Colonic mucosa (tissue), 4 donors: ENCODE measurements at regions not wholly inside any gene's neighbourhood (a gene's known extent, or its start where the extent isn't known, plus 50 kb on each side); places are given as distances from the start of the nearest gene placed in this dataset.

Experiments
- DNase-seq: peaks from one replicate; pipeline ENCODE4 v3.0.0-alpha.2; 2020
- H3K27ac ChIP-seq: fragments of 200-600 bp; one replicate; pipeline ENCODE4 v1.8.0; 2021
- H3K27me3 ChIP-seq: fragments of 200-600 bp; one replicate; pipeline ENCODE4 v1.8.0; 2021
- H3K36me3 ChIP-seq: fragments of 200-600 bp; one replicate; pipeline ENCODE4 v1.8.0; 2021
- H3K4me1 ChIP-seq: fragments of 200-600 bp; one replicate; pipeline ENCODE4 v1.8.0; 2021; ENCODE audit warnings: mild to moderate bottlenecking
- H3K4me3 ChIP-seq: fragments of 200-600 bp; one replicate; pipeline ENCODE4 v1.8.0; 2021
- H3K9ac ChIP-seq, 2 donors: one replicate each; pipeline ENCODE4 v1.7.0; 2013; ENCODE audit warnings: control low read depth in 2 of 2, low read depth in 2 of 2, low read length in 2 of 2
- H3K9me3 ChIP-seq: fragments of 200-600 bp; one replicate; pipeline ENCODE4 v1.8.0; 2021
- intact Hi-C: fragments of 100-400 bp; cut with DNase I; formaldehyde crosslinking; loops from one replicate; pipeline ENCODE4 v1.14.1; 2022
- TF ChIP-seq, protein P1 (sequence below): fragments of 200-600 bp; IDR thresholded peaks from one replicate; pipeline ENCODE4 v1.8.0; 2022; ENCODE audit warnings: antibody characterized with exemption, mild to moderate bottlenecking
- donor health status: healthy.
- donor health status: DM: no; HTN: no; CAD: no.
- donor health status: DM: no; HTN: no; CAD: no.

DNA sequence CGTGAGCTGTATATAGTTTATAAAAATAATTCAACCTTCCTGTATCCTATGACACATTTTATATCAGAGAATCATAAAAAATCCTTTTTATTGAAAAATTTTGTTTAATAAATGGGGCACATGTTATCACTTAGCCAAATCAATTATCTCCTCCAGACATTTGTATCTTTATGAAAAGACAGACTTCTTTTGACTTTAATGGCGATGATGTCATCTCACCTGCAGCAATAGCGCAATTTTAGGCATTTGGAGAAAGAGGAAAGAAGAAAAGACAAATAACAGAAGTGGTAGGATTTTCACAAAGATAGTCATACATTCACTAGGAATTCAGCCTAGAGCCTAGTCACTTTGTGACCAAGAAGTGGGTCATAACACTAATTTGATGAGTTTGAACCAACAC, 444.5 kb downstream of the PREX1 start:
- Histone ChIP-seq H3K9me3 (no peaks in the 10 kb centered on the region), H3K27ac (no peak overlapping the region), H3K4me1 (no peaks in the 10 kb centered on the region), H3K27me3 (no peaks in the 10 kb centered on the region), H3K9ac (no peak overlapping the region), H3K4me3 (no peak overlapping the region), H3K36me3 (no peaks in the 10 kb centered on the region)
- intact Hi-C loops: no loop called here
- no peak for DNase-seq
- TF ChIP-seq, protein P1, sequence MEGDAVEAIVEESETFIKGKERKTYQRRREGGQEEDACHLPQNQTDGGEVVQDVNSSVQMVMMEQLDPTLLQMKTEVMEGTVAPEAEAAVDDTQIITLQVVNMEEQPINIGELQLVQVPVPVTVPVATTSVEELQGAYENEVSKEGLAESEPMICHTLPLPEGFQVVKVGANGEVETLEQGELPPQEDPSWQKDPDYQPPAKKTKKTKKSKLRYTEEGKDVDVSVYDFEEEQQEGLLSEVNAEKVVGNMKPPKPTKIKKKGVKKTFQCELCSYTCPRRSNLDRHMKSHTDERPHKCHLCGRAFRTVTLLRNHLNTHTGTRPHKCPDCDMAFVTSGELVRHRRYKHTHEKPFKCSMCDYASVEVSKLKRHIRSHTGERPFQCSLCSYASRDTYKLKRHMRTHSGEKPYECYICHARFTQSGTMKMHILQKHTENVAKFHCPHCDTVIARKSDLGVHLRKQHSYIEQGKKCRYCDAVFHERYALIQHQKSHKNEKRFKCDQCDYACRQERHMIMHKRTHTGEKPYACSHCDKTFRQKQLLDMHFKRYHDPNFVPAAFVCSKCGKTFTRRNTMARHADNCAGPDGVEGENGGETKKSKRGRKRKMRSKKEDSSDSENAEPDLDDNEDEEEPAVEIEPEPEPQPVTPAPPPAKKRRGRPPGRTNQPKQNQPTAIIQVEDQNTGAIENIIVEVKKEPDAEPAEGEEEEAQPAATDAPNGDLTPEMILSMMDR: no peak

DNA sequence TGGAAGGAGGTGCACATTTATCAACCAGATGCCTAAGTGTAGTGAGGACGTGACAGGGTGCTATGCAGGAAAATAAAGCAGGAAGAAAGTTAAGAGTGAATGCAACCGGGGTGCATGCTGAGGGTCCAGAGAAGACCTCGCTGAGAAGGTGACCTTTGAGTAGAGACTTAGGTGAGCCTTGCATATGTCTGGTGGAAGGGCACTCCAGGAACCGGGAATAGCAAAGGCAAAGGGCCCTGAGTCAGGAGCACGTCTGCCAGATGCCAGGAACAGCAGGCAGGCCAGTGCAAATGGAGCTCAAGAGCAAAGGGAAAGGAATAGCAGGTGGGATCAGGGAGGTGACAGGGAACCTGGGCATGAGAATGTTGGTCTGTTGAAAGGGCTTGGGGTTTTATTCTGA, 445.5 kb downstream of the PREX1 start:
- TF ChIP-seq, protein P1: no peak
- Histone ChIP-seq H3K9ac (no peak overlapping the region), H3K27me3 (no peaks in the 10 kb centered on the region), H3K4me1 (no peaks in the 10 kb centered on the region), H3K9me3 (no peaks in the 10 kb centered on the region), H3K27ac (no peak overlapping the region), H3K4me3 (no peak overlapping the region), H3K36me3 (no peaks in the 10 kb centered on the region)
- intact Hi-C loops: no loop called here
- no peak for DNase-seq

DNA sequence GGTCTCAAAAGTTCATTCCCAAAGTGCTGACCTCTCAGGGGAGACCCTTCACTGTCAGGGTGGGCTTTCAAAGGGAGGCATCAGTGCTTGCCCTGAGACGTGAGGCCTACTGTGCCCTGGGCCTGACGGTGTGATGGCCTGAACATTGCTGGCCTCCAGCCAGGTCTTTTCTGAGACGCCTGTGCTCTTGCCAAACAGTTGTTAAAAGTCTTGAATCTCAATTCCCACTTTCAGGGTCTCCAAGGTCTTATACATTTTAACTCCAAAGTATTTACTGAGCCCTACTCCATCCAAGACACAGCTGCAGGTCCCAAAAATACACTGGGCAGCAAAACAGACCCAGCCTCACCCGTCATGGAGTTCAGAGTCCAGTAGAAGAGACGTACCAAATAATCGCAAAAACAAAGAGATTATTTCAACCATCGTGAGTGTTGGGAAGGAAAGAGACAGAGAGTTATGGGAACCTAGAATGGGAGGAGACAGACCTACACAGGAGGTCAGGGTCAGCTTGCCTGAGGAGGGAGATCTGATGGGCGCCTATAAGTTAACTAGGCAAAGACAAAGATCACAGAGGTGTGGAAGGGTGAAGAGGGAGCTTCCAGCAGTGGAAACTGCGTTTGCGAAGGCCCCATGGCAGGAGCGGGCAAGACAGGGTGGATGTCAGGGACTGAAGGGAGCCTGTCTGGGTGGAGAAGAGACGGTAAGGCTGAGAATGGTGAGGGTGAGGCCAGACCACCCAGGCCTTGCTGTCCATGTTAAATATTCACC, 446.3 kb downstream of the PREX1 start:
- no peaks in the 10 kb centered on the region for H3K36me3 ChIP-seq
- H3K9me3 ChIP-seq: no peaks in the 10 kb centered on the region
- no peak overlapping the region for H3K9ac ChIP-seq
- TF ChIP-seq, protein P1: no peak
- H3K4me1 ChIP-seq: no peaks in the 10 kb centered on the region
- H3K27me3 ChIP-seq: no peaks in the 10 kb centered on the region
- DNase-seq: no peak
- H3K4me3 ChIP-seq: no peak overlapping the region
- intact Hi-C loops: no loop called here
- H3K27ac ChIP-seq: no peak overlapping the region

DNA sequence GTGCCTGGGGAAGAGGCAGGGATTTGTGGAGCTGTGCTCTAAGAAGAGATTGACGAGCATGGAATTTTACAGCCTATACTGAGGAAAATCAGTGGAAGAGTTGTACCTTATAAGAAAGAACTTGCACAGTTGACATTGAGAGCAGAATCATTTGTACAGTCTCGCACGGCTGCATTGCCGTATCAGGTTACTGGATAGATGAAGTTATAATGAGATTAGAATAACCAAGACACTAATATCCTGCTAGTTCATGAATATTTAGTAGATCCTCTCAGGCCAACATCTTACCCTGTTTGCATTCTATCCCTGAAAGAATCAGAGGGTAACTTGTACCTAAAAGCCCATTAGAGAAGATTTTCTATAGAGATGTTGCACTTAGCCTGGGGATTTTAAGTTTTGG, 447.1 kb downstream of the PREX1 start:
- DNase-seq: no peak
- intact Hi-C loops: no loop called here
- TF ChIP-seq, protein P1: no peak
- no peaks in the 10 kb centered on the region for H3K27me3 ChIP-seq
- no peaks in the 10 kb centered on the region for H3K4me1 ChIP-seq
- H3K4me3 ChIP-seq: no peak overlapping the region
- no peak overlapping the region for H3K27ac ChIP-seq
- H3K9me3 ChIP-seq: no peaks in the 10 kb centered on the region
- H3K36me3 ChIP-seq: no peaks in the 10 kb centered on the region
- no peak overlapping the region for H3K9ac ChIP-seq

DNA sequence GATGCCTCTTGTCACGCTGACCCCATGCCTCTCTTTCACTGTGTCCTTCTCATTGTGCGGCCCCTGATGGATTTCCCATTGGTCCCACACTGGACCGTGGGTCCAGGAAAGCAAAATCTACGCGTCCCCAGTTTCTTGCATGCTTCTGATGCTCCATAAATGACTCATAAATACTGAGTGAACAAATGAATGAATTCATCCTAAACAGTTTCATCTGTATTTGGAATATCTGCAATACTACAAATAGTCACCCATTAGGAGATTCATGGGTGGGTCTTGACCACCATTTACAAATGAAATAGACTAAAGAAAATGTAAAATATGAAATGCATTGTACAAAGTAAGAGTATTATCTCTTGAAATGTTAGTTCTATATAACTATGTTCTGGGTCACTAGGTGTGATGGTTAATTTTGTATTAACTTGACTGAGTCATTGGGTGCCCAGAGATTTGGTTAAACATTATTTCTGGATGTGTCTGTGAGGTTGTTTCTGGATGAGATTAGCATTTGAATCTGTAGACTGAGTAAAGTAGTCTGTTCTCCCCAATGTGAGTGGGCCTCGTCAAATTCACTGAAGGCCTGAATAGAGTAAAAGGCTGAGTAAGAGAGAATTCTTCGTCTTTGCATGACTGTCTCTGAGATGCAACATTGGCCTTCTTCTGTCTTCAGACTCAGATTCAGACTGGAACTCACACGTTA, 448.7 kb downstream of the PREX1 start:
- TF ChIP-seq, protein P1: no peak
- intact Hi-C loops: no loop called here
- H3K27me3 ChIP-seq: no peaks in the 10 kb centered on the region
- H3K4me1 ChIP-seq: no peaks in the 10 kb centered on the region
- no peaks in the 10 kb centered on the region for H3K36me3 ChIP-seq
- DNase-seq: no peak
- no peaks in the 10 kb centered on the region for H3K9me3 ChIP-seq
- H3K9ac ChIP-seq: no peak overlapping the region
- no peak overlapping the region for H3K4me3 ChIP-seq
- no peak overlapping the region for H3K27ac ChIP-seq
